ENCODE measurements at regions not wholly inside any gene's neighbourhood (a gene's known extent, or its start where the extent isn't known, plus 50 kb on each side); places are given as distances from the start of the nearest gene placed in this dataset.

- TF ChIP-seq CTCF (tag by site-specific recombination; IDR thresholded peaks at IDR 0.05): no peak
- TF ChIP-seq ZSCAN16 (tag by site-specific recombination; IDR thresholded peaks at IDR 0.05): no peak
- TF ChIP-seq ZSCAN18 (tag by site-specific recombination; IDR thresholded peaks at IDR 0.05): no peak
Measured at GRCh38 chr17:13244513-13244912, 226.7 kb upstream of the ELAC2 start.
